K562 (cell line): ENCODE measurements at regions not wholly inside any gene's neighbourhood (a gene's known extent, or its start where the extent isn't known, plus 50 kb on each side); places are given as distances from the start of the nearest gene placed in this dataset.
"Not testable (repeated sequence)": the region's sequence is repeated elsewhere in the genome, so short reads cannot be mapped to it uniquely, and the experiment has no call there.

Source experiments
- ATAC-seq: fragments of 200-7000 bp; cut with Tn5 transposase; 3 replicates; pipeline ENCODE4 v1.9.1; 2020; ENCODE audit warnings: moderate library complexity
- BruUV-seq: library from RNA; stranded (reverse); fragments of 400-500 nt; replicated peaks from 2 replicates; lab custom pipeline; 2021; lab: Mats Ljungman, UMichigan
- CTCF ChIA-PET: fragments of 300-600 bp; formaldehyde crosslinking; extraction: SDS; loops from one replicate; lab custom pipeline; 2021; ENCODE audit warnings: low intra/inter-chr PET ratio; lab: Yijun Ruan, JAX
- POLR2A ChIA-PET: fragments of 300-600, 350-650 bp; sonication (Branson Sonifier 250); formaldehyde crosslinking; extraction: SDS; loops from one replicate; lab custom pipeline; 2021; ENCODE audit warnings: antibody characterized with exemption, inconsistent platforms; lab: Yijun Ruan, JAX
- DNase-seq, 4 experiments: peaks; one replicate each; pipeline versions ENCODE4 v3.0.0 to v3.0.0-alpha.2; 2011 to 2018; ENCODE audit warnings: low spot score in 3 of 4, mixed read lengths in 3 of 4; ENCODE audit errors: extremely low read depth in 1 of 4
- FAIRE-seq: peaks from 2 replicates; lab custom pipeline; 2011; peaks lifted over from hg19 to GRCh38; lab: Jason Lieb, UNC
- H2AFZ ChIP-seq: 2 replicates; pipeline ENCODE4 v1.6.0; 2011; ENCODE audit warnings: low read depth, low read length, control low read depth, inconsistent platforms
- H3K27ac ChIP-seq: fragments of 200-600 bp; 3 replicates; pipeline ENCODE4 v1.8.0; 2011; ENCODE audit warnings: low read depth, mild to moderate bottlenecking, control low read depth, inconsistent platforms, low read length, moderate library complexity, mixed read lengths; ENCODE audit errors: extremely low read depth
- H3K27me3 ChIP-seq, 2 experiments: fragments of 300-600 bp in 1 of 2; 2 replicates in 1 of 2; 3 replicates in 1 of 2; pipeline versions ENCODE4 v1.6.0 to v1.8.0; 2011; ENCODE audit warnings: inconsistent platforms in 2 of 2, low read length in 2 of 2, mild to moderate bottlenecking in 1 of 2, mixed read lengths in 1 of 2, moderate library complexity in 1 of 2; ENCODE audit not compliant: control insufficient read depth in 2 of 2, insufficient read depth in 2 of 2
- H3K36me3 ChIP-seq: fragments of 300-600 bp; 3 replicates; pipeline ENCODE4 v1.8.0; 2011; ENCODE audit warnings: mild to moderate bottlenecking, low read length, inconsistent platforms; ENCODE audit not compliant: control insufficient read depth, insufficient read depth
- H3K4me1 ChIP-seq, 2 experiments: fragments of 200-600 bp in 1 of 2; replicated peaks in 1 of 2; 2 replicates in 1 of 2; 3 replicates in 1 of 2; pipeline versions ENCODE4 v1.5.1 to v1.8.0; 2011; ENCODE audit warnings: inconsistent platforms in 2 of 2, low read length in 2 of 2, mild to moderate bottlenecking in 1 of 2, mixed read lengths in 1 of 2, moderate library complexity in 1 of 2; ENCODE audit not compliant: control insufficient read depth in 2 of 2, insufficient read depth in 2 of 2
- H3K4me2 ChIP-seq: 2 replicates; pipeline ENCODE4 v1.6.1; 2011; ENCODE audit warnings: low read length, control low read depth, inconsistent platforms, mixed read lengths; ENCODE audit not compliant: insufficient read depth
- H3K4me3 ChIP-seq: fragments of 200-600 bp; sonication (generic), shearing (Covaris generic); 2 replicates; pipeline ENCODE4 v1.5.1; 2016; ENCODE audit warnings: control low read depth, inconsistent platforms
- H3K79me2 ChIP-seq: fragments of 200-600 bp; 3 replicates; pipeline ENCODE4 v1.8.0; 2011; ENCODE audit warnings: low read length, inconsistent platforms; ENCODE audit not compliant: control insufficient read depth, insufficient read depth
- H3K9ac ChIP-seq, 2 experiments: 2 replicates each; pipeline versions ENCODE4 v1.6.0 to v1.6.1; 2011; ENCODE audit warnings: low read depth in 2 of 2, low read length in 2 of 2, control low read depth in 1 of 2, inconsistent platforms in 1 of 2, mild to moderate bottlenecking in 1 of 2, mixed read lengths in 1 of 2; ENCODE audit not compliant: insufficient read depth in 1 of 2
- H3K9me1 ChIP-seq: one replicate; pipeline ENCODE4 v1.6.0; 2011; ENCODE audit warnings: inconsistent platforms, mild to moderate bottlenecking, low read length, moderate library complexity; ENCODE audit not compliant: control insufficient read depth, insufficient read depth
- H3K9me3 ChIP-seq: replicated peaks from 2 replicates; pipeline ENCODE4 v1.5.1; 2011; ENCODE audit warnings: low read depth, low read length, inconsistent platforms; ENCODE audit not compliant: control insufficient read depth, insufficient read depth
- H4K20me1 ChIP-seq: replicated peaks from 2 replicates; pipeline ENCODE4 v1.6.1; 2011; ENCODE audit warnings: low read length, inconsistent platforms, mixed read lengths; ENCODE audit not compliant: control insufficient read depth, insufficient read depth
- AFF1 ChIP-seq, 2 experiments: fragments of 450-650 bp; IDR thresholded peaks; 2 replicates each; pipeline ENCODE4 v1.6.1; 2018; ENCODE audit warnings: mild to moderate bottlenecking in 2 of 2, low read depth in 1 of 2; ENCODE audit not compliant: partially characterized antibody in 2 of 2
- BRD9 ChIP-seq: fragments of 450-650 bp; IDR thresholded peaks from 2 replicates; pipeline ENCODE4 v1.6.1; 2018; ENCODE audit warnings: low read depth; ENCODE audit not compliant: partially characterized antibody
- CHD1 ChIP-seq: fragments of 200-600 bp; sonication (generic); IDR thresholded peaks from one replicate; pipeline ENCODE4 v1.6.1; 2012; ENCODE audit warnings: mild to moderate bottlenecking, moderate library complexity, low read length, inconsistent platforms
- HNRNPK ChIP-seq: fragments of 200-400 bp; formaldehyde crosslinking; IDR thresholded peaks from one replicate; pipeline ENCODE4 v1.6.1; 2018; ENCODE audit warnings: mild to moderate bottlenecking, low read depth, low read length; ENCODE audit not compliant: poor library complexity, severe bottlenecking
- PHF8 ChIP-seq: fragments of 200-600 bp; sonication (generic); IDR thresholded peaks from 2 replicates; pipeline ENCODE4 v1.6.1; 2012; ENCODE audit warnings: mixed run types, mild to moderate bottlenecking, inconsistent platforms, low read length, moderate library complexity, borderline replicate concordance
- SMAD3 ChIP-seq: fragments of 450-650 bp; formaldehyde crosslinking; conservative IDR thresholded peaks from 2 replicates; pipeline ENCODE4 v1.4.0; 2020; ENCODE audit warnings: mild to moderate bottlenecking
- TCF7L2 ChIP-seq: fragments of 150-350 bp; IDR thresholded peaks from 2 replicates; pipeline ENCODE4 v1.6.1; 2016; ENCODE audit warnings: low read depth, mild to moderate bottlenecking, low read length, moderate library complexity
- WGBS: fragments of 100-300 bp; shearing (Covaris generic); methylation state at CpG from one replicate; pipeline ENCODE4 v1.1.6; 2016; ENCODE audit warnings: low coverage, mixed read lengths; ENCODE audit not compliant: insufficient coverage; ENCODE audit errors: missing lambda C conversion rate; 5-methylcytosine and 5-hydroxymethylcytosine counted together
- in situ Hi-C: fragments of 300-500 bp; cut with MboI; formaldehyde crosslinking; loops from 4 replicates; pipeline ENCODE4 v1.15.0; 2018; ENCODE audit warnings: inconsistent platforms, mixed read lengths
- intact Hi-C: fragments of 100-400 bp; cut with micrococcal nuclease; formaldehyde crosslinking; loops from 2 replicates; pipeline ENCODE4 v1.14.2; 2022

- Histone ChIP-seq H3K79me2 (no peaks in the 10 kb centered on the region), H4K20me1 (no peaks in the 10 kb centered on the region), H3K9ac (no peak overlapping the region), H3K9me3 (no peaks in the 10 kb centered on the region), H2AFZ (no peak overlapping the region), H3K27me3 (peaks cover 0 to 10% of the 10 kb centered on the region in 2 experiments; a peak in 1 of 5 replicates), H3K27ac (no peak overlapping the region), H3K4me2 (no peak overlapping the region), H3K9me1 (no peaks in the 10 kb centered on the region), H3K4me1 (no peaks in the 10 kb centered on the region), H3K36me3 (no peaks in the 10 kb centered on the region), H3K4me3 (no peak overlapping the region)
- DNase-seq (no peak), ATAC-seq (no peak), FAIRE-seq (no peak)
- intact Hi-C loops (no loop called here), in situ Hi-C loops (no loop called here)
- BruUV-seq, result no TSS peak
- TF ChIP-seq SMAD3 (CRISPR knock-in tag), result no peak
- no peak for TF ChIP-seq HNRNPK
- TF ChIP-seq PHF8, result no peak
- no peak for TF ChIP-seq BRD9
- TF ChIP-seq TCF7L2, result no peak
- no peak for TF ChIP-seq CHD1
- TF ChIP-seq AFF1 (IDR thresholded peaks at IDR 0.05; ENCODE audit: low read depth in 1 of 2, partially characterized antibody in 2 of 2), result no peak
- WGBS, result 13% methylated on average over 6 of the region's 10 CpGs
- CTCF ChIA-PET, result no interaction called here
- POLR2A ChIA-PET, result no interaction called here
These were observed 130.7 kb downstream of the TUBA3C start for GRCh38 chr13:19050901-19051300.

GRCh38 chr13:19049624-19050023 lies 132.0 kb downstream of the TUBA3C start:
- DNase-seq, FAIRE-seq, H3K4me2 ChIP-seq, CTCF ChIA-PET, intact Hi-C loops, H3K27ac ChIP-seq, H3K4me1 ChIP-seq, H3K36me3 ChIP-seq, H3K79me2 ChIP-seq, H3K4me3 ChIP-seq, H3K9me3 ChIP-seq, POLR2A ChIA-PET, ATAC-seq, H2AFZ ChIP-seq, H3K9ac ChIP-seq, in situ Hi-C loops, H4K20me1 ChIP-seq, BruUV-seq, H3K9me1 ChIP-seq: not testable (repeated sequence)
- WGBS, result 8% methylated on average over 5 of the region's 13 CpGs
- H3K27me3 ChIP-seq, result peaks cover 0 to 10% of the 10 kb centered on the region in 2 experiments; a peak in 1 of 5 replicates
